ENCODE measurements at regions not wholly inside any gene's neighbourhood (a gene's known extent, or its start where the extent isn't known, plus 50 kb on each side); places are given as distances from the start of the nearest gene placed in this dataset.
A peak's percentile ranks its signal among the peaks of the same experiment; 100 is the strongest.
"Not testable (repeated sequence)": the region's sequence is repeated elsewhere in the genome, so short reads cannot be mapped to it uniquely, and the experiment has no call there.

DNA sequence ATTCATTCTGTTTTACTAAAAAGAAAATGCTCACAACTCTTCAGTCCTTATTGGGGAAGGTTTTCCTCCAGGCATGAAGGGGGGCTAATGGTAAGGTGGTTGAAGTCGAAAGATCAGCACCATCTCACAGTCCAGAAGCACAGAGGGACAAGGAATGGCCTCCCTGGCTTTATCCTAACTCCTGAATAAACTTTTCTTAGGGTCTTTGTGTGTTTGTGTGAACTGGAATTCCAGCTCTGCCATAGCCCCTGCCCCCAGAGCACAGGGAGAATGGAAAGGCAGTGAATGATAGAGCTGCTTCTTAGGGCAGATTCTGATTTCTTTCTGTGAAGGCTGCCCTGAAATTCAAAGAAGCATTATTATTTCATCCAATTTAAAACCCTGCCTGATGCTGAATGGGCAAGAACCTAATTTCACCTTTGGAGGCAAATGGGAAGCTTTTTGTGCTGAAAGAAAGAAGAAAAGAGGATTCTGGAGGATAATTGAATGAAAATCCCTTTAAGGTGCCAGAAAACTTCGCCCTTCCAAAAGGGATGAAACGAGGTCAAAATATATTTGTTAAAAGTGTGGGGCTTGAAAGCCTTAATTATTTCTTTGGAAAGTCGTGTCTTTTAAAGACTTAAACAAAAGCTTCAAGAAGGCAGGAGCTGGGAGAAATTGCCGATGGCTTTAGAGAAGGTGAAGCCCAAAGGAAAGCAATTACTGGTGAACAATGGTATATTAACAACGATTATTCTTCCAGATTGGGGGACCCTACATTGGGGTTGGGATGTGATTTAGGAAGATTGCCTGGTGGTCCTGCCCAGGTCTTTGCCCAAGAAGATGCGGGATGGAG lies 259.9 kb upstream of the RGMA start:
- no peak for DNase-seq

GRCh38 chr15:93347986-93348385 lies 259.0 kb upstream of the RGMA start:
- no peak for DNase-seq

GRCh38 chr15:93345981-93346380 lies 257.0 kb upstream of the RGMA start:
- no peak for DNase-seq

GRCh38 chr15:93343402-93343801 lies 254.4 kb upstream of the RGMA start:
- not testable (repeated sequence) for DNase-seq

DNA sequence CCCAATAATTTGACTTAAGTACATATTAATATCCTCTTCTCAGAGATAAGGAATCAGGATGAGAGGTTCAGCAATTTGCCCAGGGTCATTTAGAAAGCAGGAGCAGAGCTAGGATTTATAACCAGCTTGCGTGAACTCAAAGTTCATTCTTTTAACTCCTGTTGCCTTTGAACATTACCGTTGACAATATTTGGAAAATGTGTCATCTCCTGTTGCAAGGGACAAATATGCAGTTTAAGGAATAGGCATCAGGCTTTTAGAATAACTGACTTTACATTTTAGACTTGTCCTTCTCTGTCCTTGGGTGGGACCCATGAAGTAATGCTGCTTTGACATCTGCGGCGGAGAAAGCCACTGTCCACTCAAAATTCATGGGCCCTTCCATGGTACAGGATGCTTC lies 252.2 kb upstream of the RGMA start:
- DNase-seq = no peak

- DNase-seq = no peak
These were observed 251.4 kb upstream of the RGMA start for GRCh38 chr15:93340406-93340805.

DNA sequence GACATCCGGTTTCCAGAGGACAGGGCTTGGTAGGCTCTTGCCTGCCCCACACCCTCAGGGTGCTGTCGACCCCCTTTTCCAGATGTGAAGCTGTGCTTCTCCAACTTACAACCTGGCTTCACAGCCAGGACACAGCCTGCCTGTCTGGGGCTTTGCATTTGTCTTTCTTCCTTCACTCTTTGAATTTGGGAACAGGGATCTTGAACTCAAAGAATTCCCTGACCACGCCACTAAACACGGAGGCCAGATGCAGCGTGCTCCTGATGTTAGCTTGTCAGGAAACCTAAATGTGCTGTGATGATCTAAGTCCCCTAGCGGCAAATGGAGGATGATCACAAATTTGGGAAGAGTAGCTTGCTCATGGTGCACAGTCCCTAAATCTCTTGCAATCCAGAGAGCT lies 244.8 kb upstream of the RGMA start:
- DNase-seq = peak in 2 of 4 experiments; percentile 10 to 15

DNA sequence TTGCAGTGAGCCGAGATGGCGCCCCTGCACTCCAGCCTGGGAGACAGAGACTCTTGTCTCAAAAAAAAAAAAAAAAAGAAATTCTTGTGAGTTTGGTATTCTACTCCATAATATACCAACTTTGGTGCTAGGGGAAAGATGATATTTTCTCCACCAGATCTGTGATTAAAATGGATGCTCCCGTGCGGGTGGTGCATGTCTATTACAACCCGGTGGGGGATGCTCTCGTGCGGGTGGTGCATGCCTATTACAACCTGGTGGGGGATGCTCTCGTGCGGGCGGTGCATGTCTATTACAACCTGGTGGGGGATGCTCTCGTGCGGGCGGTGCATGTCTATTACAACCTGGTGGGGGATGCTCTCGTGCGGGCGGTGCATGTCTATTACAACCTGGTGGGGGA lies 244.1 kb upstream of the RGMA start:
- not testable (repeated sequence) for DNase-seq

- peak in 2 of 4 experiments; percentile 5 to 15 for DNase-seq
These were observed 243.2 kb upstream of the RGMA start for GRCh38 chr15:93332168-93332553.

- no peak for DNase-seq
These were observed 242.6 kb upstream of the RGMA start for GRCh38 chr15:93331545-93332167.

DNA sequence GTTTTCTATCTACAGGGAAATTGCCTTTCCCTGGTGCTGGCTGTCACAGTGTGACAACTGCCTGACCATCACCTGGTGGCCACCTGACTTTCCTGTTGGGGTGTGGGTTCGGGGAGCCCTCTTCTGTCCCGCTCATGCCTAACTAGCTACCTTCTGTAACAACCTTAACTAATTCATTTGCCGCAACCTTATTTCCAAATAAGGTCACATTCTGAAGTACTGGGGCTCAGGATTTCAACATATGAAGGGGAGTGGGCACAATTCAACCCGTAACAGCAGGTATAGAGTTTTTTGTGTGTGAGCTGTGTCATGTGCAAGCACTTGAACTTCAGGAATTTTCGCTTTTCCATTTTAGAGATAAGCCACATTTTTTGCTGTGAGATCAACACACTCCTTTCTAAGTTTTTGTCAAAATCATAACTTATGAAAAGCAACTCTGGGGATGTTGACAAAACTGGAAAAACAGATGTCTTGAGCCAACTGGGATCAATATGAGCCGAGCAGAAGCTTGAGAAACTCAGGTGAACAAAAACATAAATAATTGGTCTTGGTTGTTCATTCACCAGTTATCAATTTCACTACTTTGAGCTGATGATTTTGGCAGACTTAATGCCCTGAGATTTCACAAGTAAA lies 242.0 kb upstream of the RGMA start:
- no peak for DNase-seq

DNA sequence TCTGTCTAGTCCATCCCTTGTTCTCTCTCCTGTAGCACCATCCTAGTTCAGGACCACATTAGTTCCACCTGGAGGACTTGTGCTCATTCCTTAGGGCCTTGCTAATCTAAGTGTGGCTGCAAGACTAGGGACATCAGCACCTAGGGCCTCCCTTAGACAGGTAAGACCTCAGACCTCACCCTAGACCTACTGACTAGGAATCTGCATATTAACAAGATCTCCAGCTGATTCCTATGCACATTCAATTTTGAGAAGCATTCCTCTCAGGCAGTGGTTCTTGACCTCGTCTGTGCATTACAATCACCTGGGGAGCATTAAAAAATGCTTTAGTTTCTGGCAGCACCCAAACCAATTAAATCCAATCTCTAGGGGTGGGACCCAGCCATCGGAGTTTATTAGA lies 238.4 kb upstream of the RGMA start:
- DNase-seq = no peak

- no peak for DNase-seq
These were observed 235.4 kb upstream of the RGMA start for GRCh38 chr15:93324186-93324975.

DNA sequence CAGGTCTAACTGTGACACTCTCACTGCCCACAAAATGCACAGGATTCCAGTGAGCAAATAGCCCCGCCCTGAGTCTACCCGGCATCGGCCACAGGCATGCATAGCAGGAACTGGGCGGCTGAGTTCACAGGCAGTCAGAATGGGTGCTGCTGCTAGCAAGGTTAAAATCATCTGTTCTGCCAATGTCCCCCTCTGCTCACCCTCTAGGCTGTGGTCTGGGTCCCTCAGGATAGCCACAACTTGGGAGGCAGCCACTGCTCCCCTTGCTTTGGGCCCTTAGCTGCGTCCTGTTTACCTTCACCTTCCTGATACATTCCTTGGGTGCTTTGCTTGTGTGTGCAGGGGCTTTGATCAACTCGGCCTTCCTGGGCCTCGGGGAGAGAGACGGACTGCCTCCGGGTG lies 232.9 kb upstream of the RGMA start:
- no peak for DNase-seq

GRCh38 chr15:93319121-93319814 lies 230.3 kb upstream of the RGMA start:
- no peak for DNase-seq

DNA sequence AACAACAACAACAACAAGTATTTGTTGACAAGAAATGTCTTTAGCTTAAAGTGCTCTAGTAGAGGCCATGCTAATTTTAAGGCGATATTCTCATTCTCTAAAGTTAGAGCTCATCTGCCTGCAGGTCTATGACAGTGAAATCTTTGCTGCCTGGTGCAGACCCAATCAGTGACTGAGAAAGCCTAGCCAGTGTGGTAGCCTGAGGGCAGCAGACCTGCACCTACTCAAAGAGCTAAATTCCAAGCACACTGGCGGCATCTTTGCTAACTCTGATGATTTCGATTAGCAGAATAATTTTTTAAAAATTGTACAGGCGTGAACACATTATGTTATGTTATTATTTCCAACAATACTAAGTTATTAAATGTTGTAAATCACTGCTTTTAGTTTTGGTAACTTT lies 228.8 kb upstream of the RGMA start:
- no peak for DNase-seq

DNA sequence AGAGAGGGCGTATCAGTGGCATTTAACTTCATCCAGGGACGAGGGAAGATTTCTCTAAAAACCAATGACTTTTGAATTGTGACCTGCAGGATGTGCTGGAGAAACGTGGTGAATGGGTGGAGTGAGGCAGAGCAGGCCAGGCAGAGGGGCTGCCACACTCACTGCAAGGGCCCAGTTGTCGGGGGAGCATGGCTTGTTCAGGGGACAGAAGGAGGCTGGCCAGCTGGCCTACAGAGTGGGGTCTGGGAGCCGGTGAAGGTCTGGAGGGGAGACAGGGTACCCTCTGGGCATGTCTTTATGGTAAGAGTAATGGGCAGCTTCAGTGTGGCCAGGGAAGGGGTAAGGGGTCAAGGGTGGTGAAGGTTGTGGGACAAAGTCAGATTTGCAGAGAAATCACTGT lies 225.2 kb upstream of the RGMA start:
- no peak for DNase-seq

GRCh38 chr15:93312891-93313486 lies 224.0 kb upstream of the RGMA start:
- no peak for DNase-seq

DNA sequence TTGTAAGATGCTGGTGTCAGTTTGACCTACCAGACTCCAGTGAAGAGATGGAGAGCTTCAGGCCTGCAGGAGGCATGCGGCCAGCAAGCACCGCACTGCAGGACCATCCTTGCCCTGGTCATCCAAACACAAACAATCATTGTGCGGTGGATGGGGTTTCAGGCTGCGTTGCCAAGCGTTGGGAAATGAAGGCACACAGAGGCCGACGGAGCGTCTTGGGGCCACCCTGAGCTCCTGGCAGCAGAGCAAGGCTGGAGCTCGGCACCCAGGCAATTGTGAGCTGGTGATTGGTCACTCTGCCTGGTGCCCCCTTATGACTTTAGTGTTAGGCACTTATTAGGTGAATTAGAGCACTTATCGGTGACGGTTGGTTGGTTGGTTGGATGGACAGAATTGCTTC lies 222.6 kb upstream of the RGMA start:
- DNase-seq = no peak

DNA sequence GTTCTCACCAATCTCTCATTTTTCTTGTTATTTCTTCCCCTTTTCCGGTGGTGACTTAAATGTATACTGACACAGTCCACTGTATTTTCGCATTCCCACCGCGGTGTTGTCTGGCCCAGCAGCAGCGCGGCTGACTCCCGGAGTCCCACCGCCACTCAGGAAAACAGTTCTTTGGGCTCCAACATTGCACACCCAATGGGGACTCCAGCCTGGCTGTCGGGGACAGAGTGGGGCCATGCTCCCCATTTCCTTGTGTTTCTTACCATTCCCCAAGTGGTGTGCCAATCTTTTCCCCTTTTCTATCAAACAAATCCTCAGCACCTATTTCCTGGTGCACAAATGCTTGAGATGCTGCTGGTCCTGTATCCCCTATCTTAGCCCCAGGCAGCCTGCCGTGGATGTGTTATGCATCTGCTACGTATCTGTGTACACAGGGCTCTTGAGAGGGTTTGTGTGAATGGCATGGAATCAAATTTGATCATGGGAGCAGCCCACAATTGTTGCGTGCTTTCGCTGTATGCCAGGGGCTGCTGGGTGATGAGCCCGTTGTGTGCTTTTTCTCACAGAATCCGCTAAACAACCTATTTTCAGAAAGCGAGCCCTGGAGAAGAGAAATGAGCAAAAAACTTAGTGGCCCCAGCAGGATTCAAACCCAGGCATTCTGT lies 219.1 kb upstream of the RGMA start:
- DNase-seq = no peak

DNA sequence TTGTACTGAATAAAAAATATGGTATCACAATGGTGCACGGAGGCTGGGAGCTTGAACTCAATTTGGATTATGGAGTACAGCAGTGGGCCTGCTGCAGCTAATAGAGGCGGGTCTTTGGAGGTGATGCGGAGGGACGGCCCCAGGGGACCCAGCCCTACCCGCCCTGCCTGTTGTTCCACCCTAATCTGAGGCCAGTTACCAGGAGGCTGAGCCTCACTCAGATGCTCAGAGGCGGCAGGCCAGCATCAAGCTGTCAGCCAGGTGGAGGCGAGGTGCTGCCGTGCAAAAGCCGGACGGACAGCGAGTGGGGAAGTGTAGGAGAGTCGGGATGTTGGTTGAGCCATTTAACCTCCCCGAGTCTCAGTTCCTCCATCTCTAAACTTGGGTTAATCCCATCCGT lies 218.5 kb upstream of the RGMA start:
- DNase-seq = no peak

DNA sequence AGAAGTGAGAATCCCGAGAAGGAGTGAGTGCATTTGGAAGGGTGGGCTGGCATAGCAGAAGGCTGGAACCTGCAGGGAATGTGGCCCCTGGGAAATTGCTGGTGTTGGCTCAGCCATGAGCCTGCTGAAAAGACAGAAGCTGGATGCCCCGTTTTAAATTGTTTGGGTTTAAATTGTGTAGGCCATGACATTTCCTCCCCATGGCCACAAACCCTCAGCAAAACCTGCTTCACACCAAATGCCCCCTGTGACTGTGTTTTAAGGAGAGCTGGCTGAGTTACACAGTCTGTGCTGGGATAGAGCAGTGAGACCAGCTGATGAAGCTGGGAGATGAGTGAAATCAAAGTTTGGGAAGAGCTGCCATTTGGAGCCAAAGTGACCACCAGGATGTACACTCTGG lies 216.3 kb upstream of the RGMA start:
- DNase-seq = no peak

All from suppressor macrophage (primary cell).